Panc1 (cell line): ENCODE measurements at regions not wholly inside any gene's neighbourhood (a gene's known extent, or its start where the extent isn't known, plus 50 kb on each side); places are given as distances from the start of the nearest gene placed in this dataset.

Experiments
- CTCF ChIP-seq: fragments of 450-650 bp; IDR thresholded peaks from 2 replicates; pipeline ENCODE4 v1.5.1; 2017; ENCODE audit warnings: mild to moderate bottlenecking
- POLR2AphosphoS5 ChIP-seq: IDR thresholded peaks from 2 replicates; pipeline ENCODE4 v1.6.1; 2012; ENCODE audit warnings: mild to moderate bottlenecking, low read depth, low read length, moderate library complexity
- TCF7L2 ChIP-seq: IDR thresholded peaks from 2 replicates; pipeline ENCODE4 v1.6.1; 2011; ENCODE audit warnings: mild to moderate bottlenecking, low read depth, low read length, inconsistent platforms
- TF ChIP-seq, protein P1 (sequence below), 2 experiments: IDR thresholded peaks; 2 replicates each; pipeline ENCODE4 v1.6.1; 2011 to 2012; ENCODE audit warnings: low read depth in 2 of 2, control low read depth in 1 of 2, low read length in 1 of 2, mild to moderate bottlenecking in 1 of 2, moderate library complexity in 1 of 2; ENCODE audit not compliant: insufficient read depth in 1 of 2

- TF ChIP-seq CTCF, result no peak
- TF ChIP-seq, protein P1, sequence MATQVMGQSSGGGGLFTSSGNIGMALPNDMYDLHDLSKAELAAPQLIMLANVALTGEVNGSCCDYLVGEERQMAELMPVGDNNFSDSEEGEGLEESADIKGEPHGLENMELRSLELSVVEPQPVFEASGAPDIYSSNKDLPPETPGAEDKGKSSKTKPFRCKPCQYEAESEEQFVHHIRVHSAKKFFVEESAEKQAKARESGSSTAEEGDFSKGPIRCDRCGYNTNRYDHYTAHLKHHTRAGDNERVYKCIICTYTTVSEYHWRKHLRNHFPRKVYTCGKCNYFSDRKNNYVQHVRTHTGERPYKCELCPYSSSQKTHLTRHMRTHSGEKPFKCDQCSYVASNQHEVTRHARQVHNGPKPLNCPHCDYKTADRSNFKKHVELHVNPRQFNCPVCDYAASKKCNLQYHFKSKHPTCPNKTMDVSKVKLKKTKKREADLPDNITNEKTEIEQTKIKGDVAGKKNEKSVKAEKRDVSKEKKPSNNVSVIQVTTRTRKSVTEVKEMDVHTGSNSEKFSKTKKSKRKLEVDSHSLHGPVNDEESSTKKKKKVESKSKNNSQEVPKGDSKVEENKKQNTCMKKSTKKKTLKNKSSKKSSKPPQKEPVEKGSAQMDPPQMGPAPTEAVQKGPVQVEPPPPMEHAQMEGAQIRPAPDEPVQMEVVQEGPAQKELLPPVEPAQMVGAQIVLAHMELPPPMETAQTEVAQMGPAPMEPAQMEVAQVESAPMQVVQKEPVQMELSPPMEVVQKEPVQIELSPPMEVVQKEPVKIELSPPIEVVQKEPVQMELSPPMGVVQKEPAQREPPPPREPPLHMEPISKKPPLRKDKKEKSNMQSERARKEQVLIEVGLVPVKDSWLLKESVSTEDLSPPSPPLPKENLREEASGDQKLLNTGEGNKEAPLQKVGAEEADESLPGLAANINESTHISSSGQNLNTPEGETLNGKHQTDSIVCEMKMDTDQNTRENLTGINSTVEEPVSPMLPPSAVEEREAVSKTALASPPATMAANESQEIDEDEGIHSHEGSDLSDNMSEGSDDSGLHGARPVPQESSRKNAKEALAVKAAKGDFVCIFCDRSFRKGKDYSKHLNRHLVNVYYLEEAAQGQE (IDR thresholded peaks at IDR 0.05; ENCODE audit: insufficient read depth in 1 of 2, low read depth in 2 of 2, low read length in 1 of 2), result no peak
- no peak for TF ChIP-seq TCF7L2
- no peak for TF ChIP-seq POLR2AphosphoS5
These were observed 669.0 kb upstream of the EYS start for GRCh38 chr6:66376001-66376400.
